ENCODE measurements at regions not wholly inside any gene's neighbourhood (a gene's known extent, or its start where the extent isn't known, plus 50 kb on each side); places are given as distances from the start of the nearest gene placed in this dataset.

DNA sequence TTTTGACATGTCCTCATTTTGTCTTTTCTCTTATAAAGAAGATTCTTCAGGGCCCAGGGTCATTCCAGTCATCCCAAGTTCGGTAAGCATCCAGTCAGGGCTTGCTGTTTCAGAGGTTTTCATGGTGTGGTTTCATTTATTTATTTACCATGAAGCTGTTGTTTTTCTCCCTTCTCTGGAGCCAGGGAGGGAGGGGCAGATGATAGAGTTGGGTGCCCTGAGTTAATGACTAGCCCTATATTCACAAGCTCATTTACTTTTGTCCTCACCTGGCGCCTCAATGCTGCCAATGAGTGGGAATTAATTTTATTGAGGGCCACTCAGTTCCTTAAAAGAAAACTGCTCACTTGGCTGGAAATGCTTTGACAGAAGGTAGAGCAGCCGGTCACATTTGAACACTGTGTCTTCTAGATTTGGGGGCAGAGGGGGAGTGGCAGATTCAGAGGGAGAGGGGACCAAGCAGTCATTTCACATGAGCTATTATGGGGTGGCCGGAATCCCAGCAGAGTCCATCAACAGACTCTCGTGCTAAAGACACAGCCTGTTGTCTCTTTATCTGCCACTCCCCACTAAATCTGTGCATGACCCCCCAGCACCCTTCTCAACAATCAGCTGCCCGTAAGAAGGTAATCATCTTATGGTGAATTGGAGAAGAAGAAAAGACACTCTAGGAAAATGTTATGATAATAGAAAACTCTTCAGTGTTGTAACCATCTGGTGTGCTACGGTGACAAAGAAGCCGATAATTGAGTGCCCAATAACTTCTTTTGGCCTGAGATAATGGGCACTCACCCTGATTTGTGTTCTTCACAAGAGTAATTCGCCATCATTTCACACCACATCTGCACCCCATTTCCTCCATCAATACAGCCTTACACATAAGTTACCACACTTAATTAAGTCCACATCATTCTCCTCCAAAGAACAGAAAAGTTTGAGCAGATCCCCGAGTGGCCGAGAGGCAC lies 573.5 kb upstream of the JAG1 start:
- no peak for DNase-seq (ENCODE audit: low read depth)

DNA sequence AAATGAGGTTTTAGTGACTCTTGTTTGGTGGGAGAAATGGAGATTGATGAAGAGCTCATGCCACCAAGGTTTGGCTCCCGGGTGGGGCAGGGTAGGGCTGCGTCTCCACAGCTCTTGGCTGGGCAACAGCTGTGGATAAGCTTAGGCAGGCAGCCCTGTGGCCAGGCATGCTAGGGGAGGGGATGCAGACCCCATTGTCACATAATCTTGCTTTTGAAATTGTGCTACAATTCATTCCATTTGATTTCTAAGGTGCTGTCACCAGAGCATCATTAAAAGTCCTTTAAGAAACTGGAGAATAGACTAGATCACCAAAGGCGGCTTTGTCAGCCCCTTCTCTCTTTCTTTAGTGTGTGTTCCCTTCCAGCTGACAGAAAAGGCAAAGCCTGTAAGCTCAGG lies 574.2 kb upstream of the JAG1 start:
- no peak for DNase-seq (ENCODE audit: low read depth)

GRCh38 chr20:11248687-11249638 lies 575.2 kb upstream of the JAG1 start:
- DNase-seq (ENCODE audit: low read depth), result peak; percentile 40

GRCh38 chr20:11249683-11250082 lies 575.9 kb upstream of the JAG1 start:
- no peak for DNase-seq (ENCODE audit: low read depth)

DNA sequence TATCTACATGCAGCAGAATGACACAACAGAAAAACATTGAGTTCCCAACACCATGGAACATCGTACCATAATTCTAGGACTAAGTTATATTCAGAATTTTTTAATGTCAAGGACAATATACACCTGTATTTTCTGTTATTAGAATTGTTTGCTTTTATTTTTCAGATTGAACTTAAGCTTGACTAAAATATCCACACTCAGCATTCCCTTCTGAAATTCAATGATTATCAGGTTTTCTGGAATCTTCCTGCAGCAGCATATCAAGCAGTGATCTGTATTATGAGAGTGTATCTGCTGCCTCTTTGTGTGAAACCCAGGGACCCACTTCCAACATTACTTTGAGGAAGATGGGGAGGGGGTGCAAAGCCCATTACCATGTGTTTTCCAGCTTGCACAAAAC lies 578.6 kb upstream of the JAG1 start:
- DNase-seq (ENCODE audit: low read depth), result no peak

GRCh38 chr20:11255455-11255854 lies 581.7 kb upstream of the JAG1 start:
- DNase-seq (ENCODE audit: low read depth), result no peak

GRCh38 chr20:11255860-11256259 lies 582.1 kb upstream of the JAG1 start:
- no peak for DNase-seq (ENCODE audit: low read depth)

GRCh38 chr20:11260611-11261010 lies 586.8 kb upstream of the JAG1 start:
- peak; percentile 16 for DNase-seq (ENCODE audit: low read depth)

GRCh38 chr20:11261533-11262000 lies 587.8 kb upstream of the JAG1 start:
- peak; percentile 89 for DNase-seq (ENCODE audit: low read depth)

GRCh38 chr20:11266571-11266970 lies 592.8 kb upstream of the JAG1 start:
- no peak for DNase-seq (ENCODE audit: low read depth)

DNA sequence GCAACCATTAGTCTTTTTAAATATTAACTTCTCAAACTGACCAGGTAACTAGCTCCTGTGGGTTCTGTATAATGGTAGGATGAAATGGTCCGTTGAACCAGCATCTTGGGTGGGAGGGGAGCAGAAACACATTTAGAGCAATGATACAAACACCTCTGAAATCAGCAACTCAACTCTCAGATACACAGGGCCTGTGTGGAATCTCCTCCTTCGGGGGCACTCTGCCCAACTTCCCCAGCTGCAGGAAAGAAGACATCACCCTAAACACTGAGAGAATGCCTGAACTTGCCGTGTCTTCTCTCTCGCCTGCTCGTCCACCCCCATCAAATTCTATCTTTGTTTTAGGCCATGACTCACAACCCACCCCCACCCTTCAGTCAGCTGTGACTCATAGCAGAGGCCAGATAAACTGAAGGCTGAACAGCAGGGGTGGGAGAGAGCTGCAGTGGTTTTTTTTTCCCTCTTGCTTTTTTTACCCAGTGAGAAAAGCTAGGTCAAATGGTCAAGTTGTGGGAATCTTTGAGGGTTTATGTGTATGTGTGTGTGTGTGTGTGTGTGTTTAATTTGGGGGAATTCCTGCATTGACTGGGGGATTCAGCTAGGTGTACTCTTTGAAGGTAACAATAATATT lies 593.4 kb upstream of the JAG1 start:
- peak; percentile 94 for DNase-seq (ENCODE audit: low read depth)

DNA sequence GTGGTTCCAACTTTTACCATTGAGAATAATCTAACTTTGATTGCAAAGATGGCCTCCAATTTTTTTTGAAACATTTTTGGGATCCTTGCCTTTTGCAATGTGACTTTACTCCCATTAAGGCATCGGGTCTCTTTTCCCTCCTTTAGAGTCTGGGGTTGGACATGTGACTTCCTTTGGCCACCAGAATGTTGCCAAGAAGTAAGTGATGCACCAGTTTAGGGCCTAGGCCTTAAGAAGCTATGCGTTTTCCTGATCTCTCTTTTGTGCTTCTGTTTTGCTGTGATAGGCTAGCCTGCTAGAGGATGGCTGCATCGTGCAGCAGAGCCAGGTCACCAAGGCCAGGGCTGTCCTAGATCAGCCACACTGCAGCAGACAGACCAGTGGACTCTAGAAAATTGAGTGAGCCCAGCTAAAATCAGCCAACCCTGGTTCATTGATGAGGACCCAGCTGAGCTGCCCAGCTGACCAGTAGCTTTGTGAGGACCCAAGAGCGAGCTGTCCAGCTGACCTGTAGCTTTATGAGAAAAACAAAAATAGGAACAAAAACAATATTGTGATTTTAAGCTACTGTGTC lies 594.0 kb upstream of the JAG1 start:
- no peak for DNase-seq (ENCODE audit: low read depth)

DNA sequence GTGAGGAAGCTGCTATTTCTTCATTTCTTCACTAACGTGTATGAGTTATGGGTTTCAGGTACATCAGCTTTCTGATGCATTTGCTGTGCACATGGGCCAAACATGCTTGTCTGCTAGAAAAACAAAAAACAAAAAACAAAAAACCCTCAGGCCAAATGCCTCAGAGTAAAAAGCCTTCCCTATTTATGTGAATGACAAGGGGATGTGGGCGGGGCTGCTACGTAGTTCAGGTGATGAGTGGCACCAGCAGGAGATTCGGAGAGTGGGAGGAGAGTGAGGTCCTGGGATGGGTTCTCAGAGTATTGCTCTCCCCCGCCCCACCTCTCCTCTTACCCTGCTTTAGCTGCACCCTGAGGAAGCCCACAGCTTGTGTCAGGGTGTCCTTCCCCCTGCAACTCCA lies 596.8 kb upstream of the JAG1 start:
- no peak for DNase-seq (ENCODE audit: low read depth)

- DNase-seq (ENCODE audit: low read depth), result no peak
These were observed 597.5 kb upstream of the JAG1 start for GRCh38 chr20:11271319-11271718.

DNA sequence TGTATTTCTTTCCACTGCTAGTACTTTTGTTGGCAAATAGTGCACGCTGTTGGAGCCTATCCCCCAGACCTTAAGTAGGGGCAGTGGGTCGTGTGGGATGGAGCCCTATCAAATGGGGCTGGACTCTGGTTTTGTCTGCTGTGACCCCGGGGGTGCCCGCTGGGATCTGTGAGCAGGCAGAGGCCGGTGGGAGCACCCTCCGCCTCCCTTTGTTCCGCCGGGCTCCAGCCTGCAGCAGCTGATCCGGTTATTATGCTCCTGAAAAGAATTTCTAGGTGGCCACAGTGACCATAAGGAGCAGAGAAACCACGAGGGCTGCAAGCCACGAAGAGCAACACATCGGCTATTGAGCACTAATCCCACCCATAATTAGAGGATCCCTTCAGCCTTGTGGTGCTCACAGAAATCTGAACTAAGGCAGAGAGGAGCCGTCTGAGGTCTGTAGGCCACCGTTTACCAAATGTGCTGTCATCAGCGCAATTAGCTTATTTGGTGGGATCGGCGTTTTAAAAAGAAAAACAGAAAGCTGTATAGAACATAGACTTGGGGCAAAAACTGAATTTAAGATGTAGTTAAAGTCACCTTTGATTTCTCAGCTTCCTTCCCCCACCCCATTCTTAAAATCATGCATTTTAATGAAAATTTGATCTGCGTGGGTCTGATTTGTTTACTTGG lies 598.3 kb upstream of the JAG1 start:
- DNase-seq (ENCODE audit: low read depth), result no peak

DNA sequence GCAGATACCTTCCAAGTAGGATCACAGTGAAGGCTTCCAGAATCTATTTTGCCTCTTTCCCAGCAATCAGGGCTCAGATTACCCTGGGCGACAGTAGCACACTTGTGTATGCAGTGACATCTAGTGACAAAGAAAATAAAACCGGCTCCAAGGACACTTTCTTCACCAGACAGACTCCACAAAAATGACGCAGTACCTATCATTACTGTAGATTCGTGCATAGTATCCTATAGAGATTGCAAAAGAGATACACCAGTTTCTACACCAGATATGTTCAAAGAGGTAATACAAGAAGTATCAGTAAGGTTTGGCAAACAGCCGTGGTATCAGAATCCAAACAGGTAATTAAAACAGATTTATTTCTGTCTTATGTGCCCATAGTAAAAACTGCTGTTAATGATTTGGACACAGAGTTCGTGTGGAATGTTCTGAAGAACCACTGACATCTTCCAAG lies 600.4 kb upstream of the JAG1 start:
- DNase-seq (ENCODE audit: low read depth), result peak; percentile 27

GRCh38 chr20:11275740-11276139 lies 601.9 kb upstream of the JAG1 start:
- no peak for DNase-seq (ENCODE audit: low read depth)

GRCh38 chr20:11277170-11277569 lies 603.4 kb upstream of the JAG1 start:
- DNase-seq (ENCODE audit: low read depth), result no peak

DNA sequence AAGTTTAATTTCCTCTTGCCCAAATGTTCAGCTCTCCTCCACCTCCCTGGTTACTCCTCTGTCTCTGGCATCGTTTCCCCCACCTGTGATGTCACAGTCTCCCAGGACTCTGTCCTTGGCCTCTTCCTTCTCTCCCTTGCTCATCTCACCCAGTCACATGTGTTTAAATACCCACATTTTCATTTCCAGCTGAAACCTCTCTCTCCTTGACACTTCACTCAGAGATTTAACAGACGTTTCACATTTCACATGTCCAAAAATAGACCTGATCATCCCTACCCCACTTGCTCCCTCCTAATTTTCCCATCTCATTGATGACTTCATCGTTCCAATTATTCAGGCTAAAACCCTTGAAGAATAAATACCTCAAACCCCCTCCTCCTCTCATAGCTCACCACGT lies 604.1 kb upstream of the JAG1 start:
- no peak for DNase-seq (ENCODE audit: low read depth)

GRCh38 chr20:11278461-11278860 lies 604.7 kb upstream of the JAG1 start:
- DNase-seq (ENCODE audit: low read depth), result no peak

- no peak for DNase-seq (ENCODE audit: low read depth)
These were observed 607.4 kb upstream of the JAG1 start for GRCh38 chr20:11281240-11281639.
